Breast epithelium (tissue), 3 donors: ENCODE measurements at regions not wholly inside any gene's neighbourhood (a gene's known extent, or its start where the extent isn't known, plus 50 kb on each side); places are given as distances from the start of the nearest gene placed in this dataset.

Experiments
- POLR2A ChIP-seq: fragments of 450-650 bp; IDR thresholded peaks from one replicate; pipeline ENCODE4 v1.6.1; 2016; ENCODE audit warnings: antibody characterized with exemption, mild to moderate bottlenecking, moderate library complexity
- POLR2AphosphoS5 ChIP-seq, 3 donors: sonication (generic); formaldehyde crosslinking; IDR thresholded peaks; one replicate each; pipeline ENCODE4 v1.6.1; 2017; ENCODE audit warnings: antibody characterized with exemption in 3 of 3
- TF ChIP-seq, protein P1 (sequence below), 3 donors: fragments of 450-650 bp; IDR thresholded peaks; one replicate each; pipeline ENCODE4 v1.5.1; 2016 to 2017; ENCODE audit warnings: antibody characterized with exemption in 3 of 3, mild to moderate bottlenecking in 3 of 3, moderate library complexity in 3 of 3

DNA sequence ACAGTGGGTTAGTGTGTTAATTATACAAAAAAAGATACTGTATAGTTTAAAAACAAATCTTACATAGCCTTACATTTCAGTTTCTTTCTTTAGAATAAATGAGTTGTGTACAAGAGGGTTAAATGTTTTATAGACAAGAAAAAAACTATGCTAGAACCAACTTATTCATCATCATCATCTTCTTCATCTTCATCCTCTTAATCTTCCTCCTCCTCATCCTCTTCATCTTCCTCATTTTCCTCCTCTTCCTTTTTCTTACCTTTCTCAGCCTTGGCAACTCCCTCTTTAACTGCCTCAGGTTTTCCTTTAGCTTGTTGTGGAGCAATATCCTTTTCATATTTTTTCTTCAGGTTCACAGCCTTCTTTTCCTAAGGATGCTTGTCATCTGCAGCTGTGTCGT, 53.7 kb downstream of the RPS12 start:
- TF ChIP-seq POLR2AphosphoS5 (IDR thresholded peaks at IDR 0.05) (no peak), POLR2A (no peak)
- TF ChIP-seq, protein P1, sequence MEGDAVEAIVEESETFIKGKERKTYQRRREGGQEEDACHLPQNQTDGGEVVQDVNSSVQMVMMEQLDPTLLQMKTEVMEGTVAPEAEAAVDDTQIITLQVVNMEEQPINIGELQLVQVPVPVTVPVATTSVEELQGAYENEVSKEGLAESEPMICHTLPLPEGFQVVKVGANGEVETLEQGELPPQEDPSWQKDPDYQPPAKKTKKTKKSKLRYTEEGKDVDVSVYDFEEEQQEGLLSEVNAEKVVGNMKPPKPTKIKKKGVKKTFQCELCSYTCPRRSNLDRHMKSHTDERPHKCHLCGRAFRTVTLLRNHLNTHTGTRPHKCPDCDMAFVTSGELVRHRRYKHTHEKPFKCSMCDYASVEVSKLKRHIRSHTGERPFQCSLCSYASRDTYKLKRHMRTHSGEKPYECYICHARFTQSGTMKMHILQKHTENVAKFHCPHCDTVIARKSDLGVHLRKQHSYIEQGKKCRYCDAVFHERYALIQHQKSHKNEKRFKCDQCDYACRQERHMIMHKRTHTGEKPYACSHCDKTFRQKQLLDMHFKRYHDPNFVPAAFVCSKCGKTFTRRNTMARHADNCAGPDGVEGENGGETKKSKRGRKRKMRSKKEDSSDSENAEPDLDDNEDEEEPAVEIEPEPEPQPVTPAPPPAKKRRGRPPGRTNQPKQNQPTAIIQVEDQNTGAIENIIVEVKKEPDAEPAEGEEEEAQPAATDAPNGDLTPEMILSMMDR (IDR thresholded peaks at IDR 0.05), result no peak
